ENCODE measurements at regions not wholly inside any gene's neighbourhood (a gene's known extent, or its start where the extent isn't known, plus 50 kb on each side); places are given as distances from the start of the nearest gene placed in this dataset.

DNA sequence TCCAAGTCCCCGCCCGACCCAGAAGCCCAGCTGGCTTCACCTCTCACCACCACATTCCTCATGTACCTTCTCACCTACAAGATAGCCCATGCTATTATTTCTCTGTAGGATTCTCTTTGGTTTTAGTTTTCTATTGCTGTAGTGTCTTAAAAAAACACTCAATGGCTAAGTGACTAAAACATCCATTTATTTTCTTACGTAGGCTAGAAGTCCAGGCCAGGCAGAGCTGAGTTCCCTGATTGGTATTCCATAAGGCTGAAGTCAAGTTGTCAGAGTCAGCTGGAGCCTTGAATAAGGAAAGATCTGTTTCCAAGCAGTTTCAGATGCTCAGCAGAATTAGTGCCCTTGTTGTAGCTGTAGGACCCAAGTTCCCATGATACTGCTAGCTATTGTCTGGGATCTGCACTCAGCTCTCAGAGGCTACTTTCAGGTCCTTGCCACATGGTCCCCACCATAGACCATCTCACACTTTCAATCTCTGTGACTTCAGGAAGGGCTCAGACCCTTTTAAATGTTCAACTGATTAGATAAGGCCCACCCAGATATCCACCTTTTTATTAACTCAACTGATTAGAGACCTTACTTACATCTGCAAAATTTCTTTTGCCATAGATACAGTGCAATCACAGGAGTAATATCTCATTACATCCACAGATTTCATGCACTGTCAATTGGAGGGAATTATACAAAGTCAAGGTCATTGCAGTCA is 371.0 kb downstream of the TGFB2 start:
- TF ChIP-seq POLR2AphosphoS5 (IDR thresholded peaks at IDR 0.05; ENCODE audit: borderline replicate concordance, low read depth, low read length): no peak
- TF ChIP-seq EZH2 (IDR thresholded peaks at IDR 0.05): no peak
- TF ChIP-seq FOXP2 (optimal IDR thresholded peaks at IDR 0.05; ENCODE audit: control extremely low read depth, extremely low read length, insufficient read depth): no peak
